ENCODE measurements at regions not wholly inside any gene's neighbourhood (a gene's known extent, or its start where the extent isn't known, plus 50 kb on each side); places are given as distances from the start of the nearest gene placed in this dataset.

GRCh38 chr9:89942643-89943042 is 337.8 kb downstream of the GADD45G start:
- Histone ChIP-seq H3K4me3 (no peak overlapping the region), H3K4me1 (replicated peaks in 1 of 2) (peaks cover 10 to 17% of the 10 kb centered on the region in 2 donors), H3K27me3 (no peaks in the 10 kb centered on the region), H3K36me3 (replicated peaks in 1 of 2) (no peaks in the 10 kb centered on the region), H3K9me3 (replicated peaks in 1 of 3) (no peaks in the 10 kb centered on the region), H3K27ac (peak overlapping the region in 1 of 5 donors; percentile 51)
- peak in 1 of 7 donors; percentile 16 for DNase-seq
- TF ChIP-seq CTCF (IDR thresholded peaks at IDR 0.05): no peak
- no peak for TF ChIP-seq POLR2A (IDR thresholded peaks at IDR 0.05)
- intact Hi-C loops (cut with DNase I): no loop called here
- WGBS, 4 donors: 92 to 99% (median 98%) methylated on average over 7 of the region's 7 CpGs

- intact Hi-C loops (cut with DNase I): no loop called here
- TF ChIP-seq POLR2A (IDR thresholded peaks at IDR 0.05) (no peak), CTCF (IDR thresholded peaks at IDR 0.05) (no peak)
- Histone ChIP-seq H3K36me3 (replicated peaks in 1 of 2) (no peaks in the 10 kb centered on the region), H3K27me3 (no peaks in the 10 kb centered on the region), H3K4me3 (no peak overlapping the region), H3K27ac (no peak overlapping the region), H3K4me1 (replicated peaks in 1 of 2) (peaks cover 10 to 17% of the 10 kb centered on the region in 2 donors), H3K9me3 (replicated peaks in 1 of 3) (no peaks in the 10 kb centered on the region)
- WGBS, 4 donors: 86 to 90% (median 87%) methylated on average over 1 to 2 of the region's 2 CpGs
- DNase-seq: no peak
Observed at GRCh38 chr9:89943309-89943708, 338.5 kb downstream of the GADD45G start.

- Histone ChIP-seq H3K27me3 (no peaks in the 10 kb centered on the region), H3K36me3 (replicated peaks in 1 of 2) (no peaks in the 10 kb centered on the region), H3K27ac (no peak overlapping the region), H3K4me1 (replicated peaks in 1 of 2) (peaks cover 10 to 17% of the 10 kb centered on the region in 2 donors), H3K9me3 (replicated peaks in 1 of 3) (no peaks in the 10 kb centered on the region), H3K4me3 (no peak overlapping the region)
- WGBS, 4 donors: 81 to 93% (median 88%) methylated on average over 3 of the region's 3 CpGs
- intact Hi-C loops (cut with DNase I): no loop called here
- DNase-seq: no peak
- no peak for TF ChIP-seq POLR2A (IDR thresholded peaks at IDR 0.05)
- TF ChIP-seq CTCF (IDR thresholded peaks at IDR 0.05): no peak
Observed at GRCh38 chr9:89943728-89944127, 338.9 kb downstream of the GADD45G start.

- peaks cover 10 to 17% of the 10 kb centered on the region in 2 donors for H3K4me1 ChIP-seq (replicated peaks in 1 of 2)
Observed at GRCh38 chr9:89945133-89945532, 340.3 kb downstream of the GADD45G start.

More at GRCh38 chr9:89945133-89945532, 340.3 kb downstream of the GADD45G start:
- no peak for DNase-seq
- no peak overlapping the region for H3K4me3 ChIP-seq
- no peaks in the 10 kb centered on the region for H3K27me3 ChIP-seq
- H3K9me3 ChIP-seq (replicated peaks in 1 of 3): no peaks in the 10 kb centered on the region
- no peaks in the 10 kb centered on the region for H3K36me3 ChIP-seq (replicated peaks in 1 of 2)
- intact Hi-C loops (cut with DNase I): no loop called here
- H3K27ac ChIP-seq: no peak overlapping the region
- peak in 1 of 6 experiments; percentile 17 for TF ChIP-seq CTCF (IDR thresholded peaks at IDR 0.05)
- TF ChIP-seq POLR2A (IDR thresholded peaks at IDR 0.05): no peak
- 83 to 97% (median 89%) methylated on average over 4 of the region's 4 CpGs for WGBS, 4 donors
